GM21360 (cell line): ENCODE measurements at regions not wholly inside any gene's neighbourhood (a gene's known extent, or its start where the extent isn't known, plus 50 kb on each side); places are given as distances from the start of the nearest gene placed in this dataset.
"Not testable (repeated sequence)": the region's sequence is repeated elsewhere in the genome, so short reads cannot be mapped to it uniquely, and the experiment has no call there.

Source experiments
- ATAC-seq: cut with Tn5 transposase; IDR thresholded peaks from one replicate; pipeline ENCODE4 v1.9.1; 2021; ENCODE audit warnings: mild to moderate bottlenecking, moderate library complexity; ENCODE audit not compliant: unreplicated experiment

DNA sequence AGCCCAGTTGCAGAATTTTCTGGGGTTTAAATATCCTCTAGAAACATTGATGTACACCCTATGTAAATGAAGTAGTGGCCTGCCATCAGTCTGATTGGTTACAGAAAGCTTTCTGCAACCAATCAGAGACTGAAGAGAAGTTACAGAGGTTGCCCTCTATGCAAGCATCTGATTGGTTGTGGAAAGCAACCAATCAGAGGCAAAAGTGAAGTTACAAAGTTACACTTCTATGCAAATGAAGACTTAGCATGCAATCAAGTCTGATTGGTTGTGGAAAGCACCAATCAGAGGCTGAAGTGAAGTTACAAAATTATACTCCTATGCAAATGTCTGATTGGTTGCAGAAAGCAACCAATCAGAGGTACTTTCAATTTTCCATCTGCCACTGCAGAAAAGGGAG, 51.9 kb upstream of the USP9X start:
- ATAC-seq, result no peak

DNA sequence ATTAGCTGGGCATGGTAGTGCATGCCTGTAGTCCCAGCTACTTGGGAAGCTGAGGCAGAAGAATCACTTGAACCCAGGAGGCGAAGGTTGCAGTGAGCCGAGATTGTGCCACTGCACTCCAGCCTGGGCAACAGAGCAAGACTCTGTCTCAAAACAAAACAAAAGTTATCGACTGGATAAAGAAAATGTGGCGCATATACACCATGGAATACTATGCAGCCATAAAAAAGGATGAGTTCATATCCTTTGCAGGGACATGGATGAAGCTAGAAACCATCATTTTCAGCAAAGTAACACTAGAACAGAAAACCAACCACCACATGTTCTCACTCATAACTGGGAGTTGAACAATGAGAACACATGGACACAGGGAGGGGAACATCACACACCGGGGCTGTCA, 50.3 kb upstream of the USP9X start:
- not testable (repeated sequence) for ATAC-seq
